Neural progenitor cell (in vitro differentiated cells): ENCODE measurements at regions not wholly inside any gene's neighbourhood (a gene's known extent, or its start where the extent isn't known, plus 50 kb on each side); places are given as distances from the start of the nearest gene placed in this dataset.
"Not testable (repeated sequence)": the region's sequence is repeated elsewhere in the genome, so short reads cannot be mapped to it uniquely, and the experiment has no call there.

Source experiments
- DNase-seq: peaks from one replicate; pipeline ENCODE4 v3.0.0-alpha.2; 2016; ENCODE audit warnings: low spot score
- H2AFZ ChIP-seq: fragments of 200-600 bp; sonication (generic); replicated peaks from 2 replicates; pipeline ENCODE4 v1.6.1; 2016; ENCODE audit warnings: antibody characterized with exemption
- H3F3A ChIP-seq: fragments of 200-600 bp; sonication (generic); 2 replicates; pipeline ENCODE4 v1.6.1; 2016; ENCODE audit warnings: antibody characterized with exemption, low read depth
- H3K27ac ChIP-seq: fragments of 200-600 bp; sonication (generic); 2 replicates; pipeline ENCODE4 v1.5.1; 2016; ENCODE audit warnings: mild to moderate bottlenecking
- H3K27me3 ChIP-seq: fragments of 200-600 bp; sonication (generic); 2 replicates; pipeline ENCODE4 v1.6.1; 2016; ENCODE audit warnings: mild to moderate bottlenecking, moderate library complexity
- H3K36me3 ChIP-seq: fragments of 200-600 bp; sonication (generic); 2 replicates; pipeline ENCODE4 v1.5.1; 2016
- H3K4me1 ChIP-seq: fragments of 200-600 bp; sonication (generic); 2 replicates; pipeline ENCODE4 v1.6.1; 2016; ENCODE audit warnings: mixed run types
- H3K4me2 ChIP-seq: fragments of 200-600 bp; sonication (generic); 2 replicates; pipeline ENCODE4 v1.6.1; 2016
- H3K4me3 ChIP-seq: fragments of 200-600 bp; sonication (generic); 2 replicates; pipeline ENCODE4 v1.5.1; 2016
- H3K79me2 ChIP-seq: fragments of 200-600 bp; sonication (generic); 2 replicates; pipeline ENCODE4 v1.6.1; 2016; ENCODE audit warnings: low read depth
- H3K9ac ChIP-seq: fragments of 200-600 bp; sonication (generic); 2 replicates; pipeline ENCODE4 v1.6.1; 2016
- H3K9me3 ChIP-seq: fragments of 200-600 bp; sonication (generic); 2 replicates; pipeline ENCODE4 v1.5.1; 2016; ENCODE audit warnings: low read depth
- H4K20me1 ChIP-seq: fragments of 200-600 bp; sonication (generic); 2 replicates; pipeline ENCODE4 v1.6.1; 2016; ENCODE audit warnings: low read depth
- H3K27ac Mint-ChIP-seq: 3 replicates; pipeline ENCODE4 v1.8.0; 2021; ENCODE audit warnings: mixed read lengths
- H3K27me3 Mint-ChIP-seq: 2 replicates; pipeline ENCODE4 v1.8.0; 2022; ENCODE audit warnings: low read depth, mild to moderate bottlenecking, inconsistent platforms, moderate library complexity, mixed read lengths; ENCODE audit not compliant: insufficient read depth
- H3K36me3 Mint-ChIP-seq: 3 replicates; pipeline ENCODE4 v1.8.0; 2021; ENCODE audit warnings: mixed read lengths
- H3K4me1 Mint-ChIP-seq: 3 replicates; pipeline ENCODE4 v1.8.0; 2021; ENCODE audit warnings: mixed read lengths
- H3K4me3 Mint-ChIP-seq: 3 replicates; pipeline ENCODE4 v1.8.0; 2021; ENCODE audit warnings: mild to moderate bottlenecking, moderate library complexity, mixed read lengths
- H3K9me3 Mint-ChIP-seq: 3 replicates; pipeline ENCODE4 v1.8.0; 2020; ENCODE audit warnings: mixed read lengths
- EZH2 ChIP-seq: fragments of 200-600 bp; sonication (generic); IDR thresholded peaks from 2 replicates; pipeline ENCODE4 v1.6.1; 2017; ENCODE audit warnings: antibody characterized with exemption, mild to moderate bottlenecking, moderate library complexity
- EZH2phosphoT487 ChIP-seq: fragments of 200-600 bp; sonication (generic); IDR thresholded peaks from 2 replicates; pipeline ENCODE4 v1.6.1; 2017; ENCODE audit warnings: antibody characterized with exemption
- TF ChIP-seq, protein P1 (sequence below): fragments of 200-600 bp; sonication (generic); IDR thresholded peaks from 2 replicates; pipeline ENCODE4 v1.5.1; 2017; ENCODE audit warnings: antibody characterized with exemption, mild to moderate bottlenecking

DNA sequence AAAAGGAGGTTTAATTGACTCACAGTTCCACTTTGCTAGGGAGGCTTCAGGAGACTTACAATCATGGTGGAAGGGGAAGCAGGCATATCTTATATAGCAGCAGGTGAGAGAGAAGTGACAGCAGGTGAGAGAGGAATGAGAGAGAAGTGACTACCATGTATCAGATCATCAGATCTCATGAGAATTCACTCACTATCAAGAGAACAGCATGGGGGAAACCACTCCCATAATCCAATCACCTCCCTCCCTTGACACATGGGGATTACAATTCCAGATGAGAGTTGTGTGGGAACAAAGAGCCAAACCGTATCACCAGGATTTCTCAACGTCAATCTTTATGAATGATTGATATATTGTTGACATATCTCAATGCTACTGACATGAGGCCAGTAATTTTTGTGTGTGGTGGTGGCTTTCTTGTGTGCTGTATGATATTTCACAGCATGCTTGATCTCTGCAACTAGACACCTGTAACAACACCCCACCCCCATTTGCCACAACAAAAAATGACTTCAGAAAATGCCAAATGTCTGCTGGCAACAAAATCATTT, 1470.9 kb upstream of the SEL1L start:
- Histone ChIP-seq H3K27ac (no peak overlapping the region), H3K4me2 (no peak overlapping the region), H3K36me3 (no peaks in the 10 kb centered on the region), H3K4me3 (no peak overlapping the region), H3K79me2 (no peaks in the 10 kb centered on the region), H3F3A (no peaks in the 10 kb centered on the region), H3K27me3 (no peaks in the 10 kb centered on the region), H3K9ac (no peak overlapping the region), H2AFZ (no peak overlapping the region), H4K20me1 (no peaks in the 10 kb centered on the region), H3K4me1 (no peaks in the 10 kb centered on the region), H3K9me3 (no peaks in the 10 kb centered on the region)
- Mint-ChIP-seq H3K36me3 (no peaks in the 10 kb centered on the region), H3K9me3 (peaks cover 6% of the 10 kb centered on the region), H3K27ac (no peak overlapping the region), H3K27me3 (no peaks in the 10 kb centered on the region), H3K4me1 (no peaks in the 10 kb centered on the region), H3K4me3 (no peak overlapping the region)
- DNase-seq = no peak
- TF ChIP-seq EZH2phosphoT487 (no peak), EZH2 (no peak)
- TF ChIP-seq, protein P1, sequence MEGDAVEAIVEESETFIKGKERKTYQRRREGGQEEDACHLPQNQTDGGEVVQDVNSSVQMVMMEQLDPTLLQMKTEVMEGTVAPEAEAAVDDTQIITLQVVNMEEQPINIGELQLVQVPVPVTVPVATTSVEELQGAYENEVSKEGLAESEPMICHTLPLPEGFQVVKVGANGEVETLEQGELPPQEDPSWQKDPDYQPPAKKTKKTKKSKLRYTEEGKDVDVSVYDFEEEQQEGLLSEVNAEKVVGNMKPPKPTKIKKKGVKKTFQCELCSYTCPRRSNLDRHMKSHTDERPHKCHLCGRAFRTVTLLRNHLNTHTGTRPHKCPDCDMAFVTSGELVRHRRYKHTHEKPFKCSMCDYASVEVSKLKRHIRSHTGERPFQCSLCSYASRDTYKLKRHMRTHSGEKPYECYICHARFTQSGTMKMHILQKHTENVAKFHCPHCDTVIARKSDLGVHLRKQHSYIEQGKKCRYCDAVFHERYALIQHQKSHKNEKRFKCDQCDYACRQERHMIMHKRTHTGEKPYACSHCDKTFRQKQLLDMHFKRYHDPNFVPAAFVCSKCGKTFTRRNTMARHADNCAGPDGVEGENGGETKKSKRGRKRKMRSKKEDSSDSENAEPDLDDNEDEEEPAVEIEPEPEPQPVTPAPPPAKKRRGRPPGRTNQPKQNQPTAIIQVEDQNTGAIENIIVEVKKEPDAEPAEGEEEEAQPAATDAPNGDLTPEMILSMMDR = no peak

DNA sequence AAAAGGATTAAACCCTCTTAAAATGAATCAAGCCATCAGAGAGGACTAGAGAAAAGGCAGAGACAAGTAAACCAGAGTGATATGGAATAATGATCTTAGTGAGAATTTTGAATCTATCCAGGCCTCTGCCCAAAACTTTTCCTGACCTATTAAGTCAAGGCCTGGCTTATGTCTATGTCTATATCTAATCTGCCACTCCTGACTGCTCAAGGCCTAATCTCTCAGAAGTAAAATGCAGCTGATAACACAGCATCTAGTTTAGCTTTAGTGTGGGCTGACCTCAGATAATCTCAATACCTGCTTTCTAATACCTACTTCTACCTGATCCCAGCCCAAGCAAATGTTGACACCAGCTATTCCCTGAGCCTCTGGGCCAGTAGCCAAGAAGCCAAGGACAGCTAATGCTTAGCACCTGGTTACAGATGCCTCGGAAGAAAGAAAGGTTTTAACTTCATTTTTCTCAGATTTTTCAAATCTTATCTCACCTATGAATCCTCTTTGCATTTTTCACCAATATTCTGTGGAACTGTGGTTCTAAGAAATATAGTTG, 1472.5 kb upstream of the SEL1L start:
- H4K20me1 ChIP-seq = no peaks in the 10 kb centered on the region
- H3K27me3 Mint-ChIP-seq = no peaks in the 10 kb centered on the region
- H3K9ac ChIP-seq = no peak overlapping the region
- H3K36me3 ChIP-seq = no peaks in the 10 kb centered on the region
- H3K79me2 ChIP-seq = no peaks in the 10 kb centered on the region
- TF ChIP-seq, protein P1 = no peak
- no peak for TF ChIP-seq EZH2phosphoT487
- TF ChIP-seq EZH2 = no peak
- no peaks in the 10 kb centered on the region for H3K36me3 Mint-ChIP-seq
- no peak overlapping the region for H3K27ac Mint-ChIP-seq
- H3F3A ChIP-seq = no peaks in the 10 kb centered on the region
- no peak overlapping the region for H3K4me3 ChIP-seq
- H3K9me3 ChIP-seq = no peaks in the 10 kb centered on the region
- DNase-seq = no peak
- H3K27ac ChIP-seq = no peak overlapping the region
- no peaks in the 10 kb centered on the region for H3K4me1 ChIP-seq
- no peaks in the 10 kb centered on the region for H3K4me1 Mint-ChIP-seq
- H3K27me3 ChIP-seq = no peaks in the 10 kb centered on the region
- no peak overlapping the region for H3K4me2 ChIP-seq
- H3K4me3 Mint-ChIP-seq = no peak overlapping the region
- no peak overlapping the region for H2AFZ ChIP-seq
- peaks cover 11% of the 10 kb centered on the region for H3K9me3 Mint-ChIP-seq

DNA sequence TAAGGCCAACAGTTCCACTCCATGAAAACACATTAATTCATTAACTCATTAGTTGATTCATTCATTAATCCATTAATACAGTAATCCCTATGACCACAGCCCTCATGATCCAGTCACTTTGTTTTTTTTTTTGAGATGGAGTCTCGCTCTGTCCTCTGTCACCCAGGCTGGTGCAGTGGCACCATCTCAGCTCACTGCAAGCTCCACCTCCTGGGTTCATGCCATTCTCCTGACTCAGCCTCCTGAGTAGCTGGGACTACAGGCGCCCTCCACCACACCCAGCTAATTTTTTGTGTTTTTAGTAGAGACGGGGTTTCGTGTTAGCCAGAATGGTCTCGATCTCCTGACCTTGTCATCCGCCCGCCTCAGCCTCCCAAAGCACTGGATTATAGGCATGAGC, 1473.4 kb upstream of the SEL1L start:
- not testable (repeated sequence) for H3K4me3 Mint-ChIP-seq, H3K36me3 Mint-ChIP-seq, H3K9me3 ChIP-seq, H3K36me3 ChIP-seq, H3K27ac ChIP-seq, H3K4me1 Mint-ChIP-seq, H3K79me2 ChIP-seq, H4K20me1 ChIP-seq, DNase-seq, H3K27me3 Mint-ChIP-seq, H2AFZ ChIP-seq, H3K4me3 ChIP-seq, H3K27ac Mint-ChIP-seq, H3K9ac ChIP-seq, H3K4me1 ChIP-seq, H3F3A ChIP-seq, H3K27me3 ChIP-seq, H3K4me2 ChIP-seq
- peaks cover 11% of the 10 kb centered on the region for H3K9me3 Mint-ChIP-seq

DNA sequence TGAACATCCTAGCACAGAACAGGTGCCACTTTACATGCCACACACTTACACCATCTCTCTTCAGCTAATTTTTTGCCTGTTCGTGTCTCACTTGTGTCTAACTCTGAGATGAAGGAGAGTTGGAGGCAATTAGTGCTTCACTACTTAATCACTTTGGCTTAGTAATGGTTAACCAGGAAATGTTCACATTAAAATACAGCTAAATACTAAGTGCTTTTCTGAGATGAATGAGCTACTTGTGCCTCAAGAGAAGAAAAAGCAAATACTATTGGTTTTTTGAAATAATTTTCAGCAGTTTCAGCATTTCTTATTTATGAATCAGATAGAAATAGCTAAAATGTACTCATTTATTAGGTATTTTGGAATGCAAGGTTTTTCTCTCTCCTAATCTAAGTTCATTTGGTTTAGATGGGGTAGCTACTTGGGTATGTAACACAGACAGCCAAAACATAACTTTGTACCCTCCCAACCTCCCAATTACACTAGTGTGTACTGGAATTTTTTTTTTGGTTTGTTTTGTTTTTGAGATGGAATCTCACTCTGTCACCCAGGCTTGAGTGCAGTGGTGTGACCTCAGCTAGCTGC, 1474.1 kb upstream of the SEL1L start:
- Histone ChIP-seq H3K4me2 (no peak overlapping the region), H3F3A (no peaks in the 10 kb centered on the region), H3K9ac (no peak overlapping the region), H3K4me1 (no peaks in the 10 kb centered on the region), H2AFZ (no peak overlapping the region), H3K79me2 (no peaks in the 10 kb centered on the region), H3K27ac (no peak overlapping the region), H3K9me3 (no peaks in the 10 kb centered on the region), H3K4me3 (no peak overlapping the region), H3K36me3 (no peaks in the 10 kb centered on the region), H4K20me1 (no peaks in the 10 kb centered on the region), H3K27me3 (no peaks in the 10 kb centered on the region)
- H3K27me3 Mint-ChIP-seq = no peaks in the 10 kb centered on the region
- H3K4me3 Mint-ChIP-seq = no peak overlapping the region
- TF ChIP-seq EZH2 = no peak
- TF ChIP-seq, protein P1 = no peak
- TF ChIP-seq EZH2phosphoT487 = no peak
- H3K36me3 Mint-ChIP-seq = no peaks in the 10 kb centered on the region
- no peaks in the 10 kb centered on the region for H3K4me1 Mint-ChIP-seq
- no peak for DNase-seq
- peaks cover 11% of the 10 kb centered on the region for H3K9me3 Mint-ChIP-seq
- no peak overlapping the region for H3K27ac Mint-ChIP-seq
